GM12892 (cell line): ENCODE measurements at regions not wholly inside any gene's neighbourhood (a gene's known extent, or its start where the extent isn't known, plus 50 kb on each side); places are given as distances from the start of the nearest gene placed in this dataset.

Experiments
- DNase-seq: peaks from one replicate; pipeline ENCODE4 v3.0.0; 2011; ENCODE audit not compliant: insufficient read length
- FAIRE-seq: peaks from 2 replicates; lab custom pipeline; 2011; peaks lifted over from hg19 to GRCh38; lab: Jason Lieb, UNC
- POLR2A ChIP-seq: IDR thresholded peaks from 2 replicates; pipeline ENCODE4 v1.6.1; 2011; ENCODE audit warnings: low read depth, low read length, control low read depth
- POLR2AphosphoS5 ChIP-seq: IDR thresholded peaks from 2 replicates; pipeline ENCODE4 v1.6.1; 2011; ENCODE audit warnings: low read depth, low read length, control low read depth
- TAF1 ChIP-seq: IDR thresholded peaks from 2 replicates; pipeline ENCODE4 v1.6.1; 2011; ENCODE audit warnings: low read depth, mild to moderate bottlenecking, control low read depth, low read length, borderline replicate concordance

DNA sequence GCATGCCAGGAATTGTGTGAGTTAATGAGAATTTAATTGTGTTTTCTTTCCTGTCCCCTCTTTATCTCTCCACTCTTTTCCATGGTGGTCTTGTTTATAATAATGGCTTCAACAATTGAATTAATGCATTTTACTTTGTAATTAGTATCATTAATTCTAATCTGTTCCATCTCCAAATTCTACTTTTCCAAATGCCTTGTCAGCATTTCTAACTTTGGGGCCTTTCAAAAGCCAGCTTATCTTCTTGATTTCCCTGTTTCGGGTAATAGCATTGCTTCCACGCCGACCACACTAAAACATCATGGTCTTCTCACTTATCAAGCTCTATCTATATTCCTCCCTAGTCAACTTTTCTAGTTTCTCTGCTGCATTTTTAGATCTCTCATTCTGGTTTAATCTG is 54.2 kb upstream of the RMST start:
- DNase-seq (no peak), FAIRE-seq (no peak)
- TF ChIP-seq POLR2AphosphoS5 = no peak
- TF ChIP-seq POLR2A = no peak
- no peak for TF ChIP-seq TAF1

GRCh38 chr12:97411341-97411740 is 51.3 kb upstream of the RMST start:
- TF ChIP-seq POLR2A = no peak
- TF ChIP-seq TAF1 = no peak
- FAIRE-seq (no peak), DNase-seq (no peak)
